ENCODE measurements at regions not wholly inside any gene's neighbourhood (a gene's known extent, or its start where the extent isn't known, plus 50 kb on each side); places are given as distances from the start of the nearest gene placed in this dataset.

GRCh38 chr5:5658889-5659465, 236.5 kb downstream of the ICE1 start:
- DNase-seq = no peak

GRCh38 chr5:5658226-5658625, 235.7 kb downstream of the ICE1 start:
- peak; percentile 47 for DNase-seq

- no peak for DNase-seq
Observed at GRCh38 chr5:5652181-5652580, 229.7 kb downstream of the ICE1 start.

GRCh38 chr5:5650949-5651348, 228.5 kb downstream of the ICE1 start:
- no peak for DNase-seq

- no peak for DNase-seq
Observed at GRCh38 chr5:5650242-5650641, 227.8 kb downstream of the ICE1 start.

GRCh38 chr5:5649641-5650040, 227.2 kb downstream of the ICE1 start:
- DNase-seq = no peak

- DNase-seq = no peak
Observed at GRCh38 chr5:5648694-5649093, 226.2 kb downstream of the ICE1 start.

- no peak for DNase-seq
Observed at GRCh38 chr5:5645891-5646290, 223.4 kb downstream of the ICE1 start.

GRCh38 chr5:5645198-5645597, 222.7 kb downstream of the ICE1 start:
- DNase-seq = no peak

- DNase-seq = no peak
Observed at GRCh38 chr5:5644249-5644648, 221.8 kb downstream of the ICE1 start.

- no peak for DNase-seq
Observed at GRCh38 chr5:5643481-5643880, 221.0 kb downstream of the ICE1 start.

GRCh38 chr5:5638211-5638610, 215.7 kb downstream of the ICE1 start:
- no peak for DNase-seq

- DNase-seq = no peak
Observed at GRCh38 chr5:5637173-5637572, 214.7 kb downstream of the ICE1 start.

- DNase-seq = no peak
Observed at GRCh38 chr5:5634817-5635216, 212.3 kb downstream of the ICE1 start.

GRCh38 chr5:5633579-5633978, 211.1 kb downstream of the ICE1 start:
- no peak for DNase-seq

- no peak for DNase-seq
Observed at GRCh38 chr5:5632678-5633077, 210.2 kb downstream of the ICE1 start.

- no peak for DNase-seq
Observed at GRCh38 chr5:5629607-5629978, 207.1 kb downstream of the ICE1 start.

- no peak for DNase-seq
Observed at GRCh38 chr5:5628866-5629606, 206.6 kb downstream of the ICE1 start.

- DNase-seq = no peak
Observed at GRCh38 chr5:5626412-5626811, 203.9 kb downstream of the ICE1 start.

GRCh38 chr5:5625491-5625890, 203.0 kb downstream of the ICE1 start:
- no peak for DNase-seq

- DNase-seq = no peak
Observed at GRCh38 chr5:5623397-5623796, 200.9 kb downstream of the ICE1 start.

- DNase-seq = no peak
Observed at GRCh38 chr5:5622806-5623205, 200.3 kb downstream of the ICE1 start.

GRCh38 chr5:5619546-5619945, 197.1 kb downstream of the ICE1 start:
- DNase-seq = no peak

GRCh38 chr5:5617024-5617423, 194.5 kb downstream of the ICE1 start:
- DNase-seq = no peak

All from left hindlimb (tissue), 1 donor.